GM23338 (cell line): ENCODE measurements at regions not wholly inside any gene's neighbourhood (a gene's known extent, or its start where the extent isn't known, plus 50 kb on each side); places are given as distances from the start of the nearest gene placed in this dataset.
"Not testable (repeated sequence)": the region's sequence is repeated elsewhere in the genome, so short reads cannot be mapped to it uniquely, and the experiment has no call there.

Source experiments
- ATAC-seq: fragments of 200-7000 bp; cut with Tn5 transposase; 3 replicates; pipeline ENCODE4 v1.9.1; 2020
- DNase-seq: peaks from one replicate; pipeline ENCODE4 v3.0.0-alpha.2; 2015; ENCODE audit warnings: low spot score
- H2AFZ ChIP-seq: fragments of 200-600 bp; sonication (generic); 2 replicates; pipeline ENCODE4 v1.8.0; 2016; ENCODE audit warnings: antibody characterized with exemption, mild to moderate bottlenecking, moderate library complexity
- H3F3A ChIP-seq: fragments of 200-600 bp; sonication (generic); replicated peaks from 2 replicates; pipeline ENCODE4 v1.8.0; 2017; ENCODE audit warnings: antibody characterized with exemption, mixed run types, low read depth
- H3K27ac ChIP-seq: fragments of 200-600 bp; sonication (generic); 2 replicates; pipeline ENCODE4 v1.6.1; 2016; ENCODE audit warnings: low read depth
- H3K27me3 ChIP-seq: fragments of 200-600 bp; sonication (generic); 2 replicates; pipeline ENCODE4 v1.8.0; 2016; ENCODE audit warnings: mild to moderate bottlenecking, mixed run types, moderate library complexity; ENCODE audit not compliant: insufficient read depth
- H3K36me3 ChIP-seq: fragments of 200-600 bp; sonication (generic); 2 replicates; pipeline ENCODE4 v1.8.0; 2016; ENCODE audit warnings: mild to moderate bottlenecking; ENCODE audit not compliant: insufficient read depth
- H3K4me1 ChIP-seq: fragments of 200-600 bp; sonication (generic); 2 replicates; pipeline ENCODE4 v1.8.0; 2016; ENCODE audit warnings: mild to moderate bottlenecking, moderate library complexity; ENCODE audit not compliant: insufficient read depth
- H3K4me2 ChIP-seq: fragments of 200-600 bp; sonication (generic); 2 replicates; pipeline ENCODE4 v1.7.1; 2017; ENCODE audit warnings: mixed run types
- H3K4me3 ChIP-seq: fragments of 200-600 bp; sonication (generic); 2 replicates; pipeline ENCODE4 v1.6.1; 2016; ENCODE audit warnings: mixed run types
- H3K79me2 ChIP-seq: fragments of 200-600 bp; sonication (generic); replicated peaks from 2 replicates; pipeline ENCODE4 v1.8.0; 2017; ENCODE audit warnings: mild to moderate bottlenecking; ENCODE audit not compliant: insufficient read depth
- H3K9me2 ChIP-seq: fragments of 200-600 bp; sonication (generic); 2 replicates; pipeline ENCODE4 v1.8.0; 2017; ENCODE audit not compliant: insufficient read depth
- H4K20me1 ChIP-seq: fragments of 200-600 bp; sonication (generic); replicated peaks from 2 replicates; pipeline ENCODE4 v1.8.0; 2017; ENCODE audit warnings: mild to moderate bottlenecking; ENCODE audit not compliant: insufficient read depth
- H3K27ac Mint-ChIP-seq: 2 replicates; pipeline ENCODE4 v1.8.0; 2020; ENCODE audit warnings: inconsistent platforms, mild to moderate bottlenecking, moderate library complexity, mixed read lengths
- H3K27me3 Mint-ChIP-seq: 3 replicates; pipeline ENCODE4 v1.8.0; 2022; ENCODE audit warnings: low read depth, mild to moderate bottlenecking, moderate library complexity, mixed read lengths, inconsistent platforms; ENCODE audit not compliant: insufficient read depth, poor library complexity
- H3K36me3 Mint-ChIP-seq: 3 replicates; pipeline ENCODE4 v1.8.0; 2021; ENCODE audit warnings: low read depth, mild to moderate bottlenecking, inconsistent platforms, moderate library complexity, mixed read lengths
- H3K4me1 Mint-ChIP-seq: 3 replicates; pipeline ENCODE4 v1.8.0; 2020; ENCODE audit warnings: mild to moderate bottlenecking, inconsistent platforms, mixed read lengths
- H3K4me3 Mint-ChIP-seq: 3 replicates; pipeline ENCODE4 v1.8.0; 2021; ENCODE audit warnings: moderate library complexity, mild to moderate bottlenecking, inconsistent platforms, mixed read lengths
- H3K9me3 Mint-ChIP-seq: 3 replicates; pipeline ENCODE4 v1.8.0; 2020; ENCODE audit warnings: moderate library complexity, mild to moderate bottlenecking, inconsistent platforms, mixed read lengths
- CTCF ChIP-seq, 2 experiments: fragments of 200-600 bp in 1 of 2; sonication (generic) in 1 of 2; conservative IDR thresholded peaks; 2 replicates each; pipeline versions ENCODE4 v1.5.1 to v1.6.1; 2016 to 2017; ENCODE audit warnings: antibody characterized with exemption in 2 of 2, low read depth in 2 of 2, mild to moderate bottlenecking in 2 of 2, moderate library complexity in 1 of 2
- EZH2 ChIP-seq: fragments of 200-600 bp; sonication (generic); IDR thresholded peaks from one replicate; pipeline ENCODE4 v1.8.0; 2017; ENCODE audit warnings: antibody characterized with exemption, mild to moderate bottlenecking, low read depth; ENCODE audit not compliant: unreplicated experiment
- POLR2AphosphoS5 ChIP-seq: IDR thresholded peaks from 2 replicates; pipeline ENCODE4 v1.6.1; 2016; ENCODE audit warnings: antibody characterized with exemption, low read depth
- STAT1 ChIP-seq: IDR thresholded peaks from one replicate; pipeline ENCODE4 v1.6.1; 2016; ENCODE audit warnings: antibody characterized with exemption; ENCODE audit not compliant: unreplicated experiment
- ZNF114 ChIP-seq: fragments of 250-450 bp; sonication (Bioruptor Pico); IDR thresholded peaks from 2 replicates; pipeline ENCODE4 v1.5.0; 2020; ENCODE audit warnings: mild to moderate bottlenecking, moderate library complexity
- ZNF331 ChIP-seq: fragments of 250-450 bp; sonication (Bioruptor Pico); IDR thresholded peaks from 2 replicates; pipeline ENCODE4 v1.5.0; 2020; ENCODE audit warnings: low read depth, mild to moderate bottlenecking, moderate library complexity
- ZNF462 ChIP-seq: fragments of 250-450 bp; sonication (Bioruptor Pico); IDR thresholded peaks from 2 replicates; pipeline ENCODE4 v1.5.0; 2020; ENCODE audit warnings: mild to moderate bottlenecking, moderate library complexity

- no peaks in the 10 kb centered on the region for H3K9me3 Mint-ChIP-seq
- Histone ChIP-seq H3K27ac (no peak overlapping the region), H3K9me2 (no peaks in the 10 kb centered on the region; the same call in 1 of the 2 replicates), H3K79me2 (no peaks in the 10 kb centered on the region), H4K20me1 (no peaks in the 10 kb centered on the region), H3K4me3 (no peak overlapping the region), H2AFZ (no peak overlapping the region), H3K4me1 (peaks cover 42% of the 10 kb centered on the region), H3K36me3 (no peaks in the 10 kb centered on the region), H3F3A (no peaks in the 10 kb centered on the region), H3K27me3 (no peaks in the 10 kb centered on the region), H3K4me2 (peak overlapping the region; percentile 41)
- ATAC-seq (peak; percentile 34; the same call in 2 of the 3 replicates), DNase-seq (no peak)
- no peak overlapping the region for H3K27ac Mint-ChIP-seq
- H3K27me3 Mint-ChIP-seq, result no peaks in the 10 kb centered on the region
- H3K4me3 Mint-ChIP-seq, result no peak overlapping the region
- TF ChIP-seq EZH2 (no peak), CTCF (conservative IDR thresholded peaks at IDR 0.05; ENCODE audit: low read depth in 2 of 2) (no peak)
- peaks cover 35% of the 10 kb centered on the region for H3K4me1 Mint-ChIP-seq
- no peaks in the 10 kb centered on the region for H3K36me3 Mint-ChIP-seq
These were observed 92.9 kb downstream of the ZNF467 start for GRCh38 chr7:149680331-149681025.

- not testable (repeated sequence) for H3K36me3 Mint-ChIP-seq, ATAC-seq, H3K27ac Mint-ChIP-seq, H3K4me1 ChIP-seq, H4K20me1 ChIP-seq, H3K4me3 ChIP-seq, DNase-seq, H3K9me3 Mint-ChIP-seq, H3K4me2 ChIP-seq, H3F3A ChIP-seq, H3K4me3 Mint-ChIP-seq, H3K4me1 Mint-ChIP-seq, H3K36me3 ChIP-seq, H3K79me2 ChIP-seq, H3K9me2 ChIP-seq, H2AFZ ChIP-seq, H3K27me3 Mint-ChIP-seq, H3K27me3 ChIP-seq, H3K27ac ChIP-seq
These were observed 98.5 kb downstream of the ZNF467 start for GRCh38 chr7:149674728-149675385.

- Histone ChIP-seq H3K9me2 (no peaks in the 10 kb centered on the region), H3K36me3 (no peaks in the 10 kb centered on the region), H3K4me2 (no peak overlapping the region), H3K79me2 (no peaks in the 10 kb centered on the region), H3F3A (no peaks in the 10 kb centered on the region), H2AFZ (no peak overlapping the region), H3K27ac (no peak overlapping the region), H3K4me1 (no peaks in the 10 kb centered on the region), H3K27me3 (no peaks in the 10 kb centered on the region), H3K4me3 (no peak overlapping the region), H4K20me1 (no peaks in the 10 kb centered on the region)
- H3K36me3 Mint-ChIP-seq, result no peaks in the 10 kb centered on the region
- peaks cover 3% of the 10 kb centered on the region for H3K27me3 Mint-ChIP-seq
- DNase-seq, result no peak
- no peaks in the 10 kb centered on the region; the same call in 2 of the 3 replicates for H3K9me3 Mint-ChIP-seq
- H3K4me1 Mint-ChIP-seq, result no peaks in the 10 kb centered on the region; the same call in 2 of the 3 replicates
- no peak overlapping the region for H3K4me3 Mint-ChIP-seq
- ATAC-seq, result no peak
- no peak overlapping the region for H3K27ac Mint-ChIP-seq
- no peak for TF ChIP-seq ZNF462 (CRISPR knock-in tag)
- no peak for TF ChIP-seq STAT1
- no peak for TF ChIP-seq EZH2
- TF ChIP-seq ZNF331, result no peak
- TF ChIP-seq ZNF114 (CRISPR knock-in tag), result no peak
- no peak for TF ChIP-seq POLR2AphosphoS5
These were observed 100.4 kb downstream of the ZNF467 start for GRCh38 chr7:149673006-149673405.
